ENCODE measurements at regions not wholly inside any gene's neighbourhood (a gene's known extent, or its start where the extent isn't known, plus 50 kb on each side); places are given as distances from the start of the nearest gene placed in this dataset.
A peak's percentile ranks its signal among the peaks of the same experiment; 100 is the strongest.
"Not testable (repeated sequence)": the region's sequence is repeated elsewhere in the genome, so short reads cannot be mapped to it uniquely, and the experiment has no call there.

- in situ Hi-C loops (cut with MboI; ENCODE audit: low pct_unique_long_range_greater_than_20kb, low sequenced_read_pairs), result no loop called here
- DNase-seq, result no peak
These were observed 256.3 kb upstream of the SDK2 start for GRCh38 chr17:73900516-73900915.

GRCh38 chr17:73901249-73901648 is 257.0 kb upstream of the SDK2 start:
- in situ Hi-C loops (cut with MboI; ENCODE audit: low pct_unique_long_range_greater_than_20kb, low sequenced_read_pairs), result no loop called here

GRCh38 chr17:73901661-73902415 is 257.6 kb upstream of the SDK2 start:
- in situ Hi-C loops (cut with MboI; ENCODE audit: low pct_unique_long_range_greater_than_20kb, low sequenced_read_pairs), result no loop called here
- DNase-seq, result peak; percentile 49

More at GRCh38 chr17:73901249-73901648, 257.0 kb upstream of the SDK2 start:
- DNase-seq, result no peak

- in situ Hi-C loops (cut with MboI; ENCODE audit: low pct_unique_long_range_greater_than_20kb, low sequenced_read_pairs), result no loop called here
- peak; percentile 12 for DNase-seq
These were observed 258.4 kb upstream of the SDK2 start for GRCh38 chr17:73902416-73903181.

GRCh38 chr17:73906896-73907870 is 262.9 kb upstream of the SDK2 start:
- DNase-seq, result no peak
- in situ Hi-C loops (cut with MboI; ENCODE audit: low pct_unique_long_range_greater_than_20kb, low sequenced_read_pairs), result no loop called here

- DNase-seq, result no peak
- in situ Hi-C loops (cut with MboI; ENCODE audit: low pct_unique_long_range_greater_than_20kb, low sequenced_read_pairs), result no loop called here
These were observed 264.9 kb upstream of the SDK2 start for GRCh38 chr17:73909186-73909585.

- no peak for DNase-seq
- in situ Hi-C loops (cut with MboI; ENCODE audit: low pct_unique_long_range_greater_than_20kb, low sequenced_read_pairs), result no loop called here
These were observed 266.0 kb upstream of the SDK2 start for GRCh38 chr17:73910206-73910605.

GRCh38 chr17:73910821-73911515 is 266.7 kb upstream of the SDK2 start:
- in situ Hi-C loops (cut with MboI; ENCODE audit: low pct_unique_long_range_greater_than_20kb, low sequenced_read_pairs), result no loop called here
- no peak for DNase-seq

- in situ Hi-C loops (cut with MboI; ENCODE audit: low pct_unique_long_range_greater_than_20kb, low sequenced_read_pairs), result no loop called here
- no peak for DNase-seq
These were observed 267.6 kb upstream of the SDK2 start for GRCh38 chr17:73911726-73912372.

GRCh38 chr17:73912373-73912746 is 268.1 kb upstream of the SDK2 start:
- in situ Hi-C loops (cut with MboI; ENCODE audit: low pct_unique_long_range_greater_than_20kb, low sequenced_read_pairs), result no loop called here
- no peak for DNase-seq

- in situ Hi-C loops (cut with MboI; ENCODE audit: low pct_unique_long_range_greater_than_20kb, low sequenced_read_pairs), result no loop called here
These were observed 270.5 kb upstream of the SDK2 start for GRCh38 chr17:73914536-73915274.

GRCh38 chr17:73919033-73919432 is 274.8 kb upstream of the SDK2 start:
- DNase-seq; in situ Hi-C loops (cut with MboI; ENCODE audit: low pct_unique_long_range_greater_than_20kb, low sequenced_read_pairs): not testable (repeated sequence)

More at GRCh38 chr17:73914536-73915274, 270.5 kb upstream of the SDK2 start:
- no peak for DNase-seq

- in situ Hi-C loops (cut with MboI; ENCODE audit: low pct_unique_long_range_greater_than_20kb, low sequenced_read_pairs), result no loop called here
- no peak for DNase-seq
These were observed 277.1 kb upstream of the SDK2 start for GRCh38 chr17:73921306-73921705.

- DNase-seq, result peak; percentile 21
- in situ Hi-C loops (cut with MboI; ENCODE audit: low pct_unique_long_range_greater_than_20kb, low sequenced_read_pairs), result no loop called here
These were observed 279.2 kb upstream of the RPL38 start for GRCh38 chr17:73924114-73924908.

- in situ Hi-C loops (cut with MboI; ENCODE audit: low pct_unique_long_range_greater_than_20kb, low sequenced_read_pairs), result no loop called here
- no peak for DNase-seq
These were observed 278.6 kb upstream of the RPL38 start for GRCh38 chr17:73924909-73925186.

GRCh38 chr17:73929860-73930430 is 273.5 kb upstream of the RPL38 start:
- DNase-seq, result no peak
- in situ Hi-C loops (cut with MboI; ENCODE audit: low pct_unique_long_range_greater_than_20kb, low sequenced_read_pairs), result no loop called here

- no peak for DNase-seq
- in situ Hi-C loops (cut with MboI; ENCODE audit: low pct_unique_long_range_greater_than_20kb, low sequenced_read_pairs), result no loop called here
These were observed 271.2 kb upstream of the RPL38 start for GRCh38 chr17:73932216-73932749.

Data from KBM-7 (cell line).